ENCODE measurements at regions not wholly inside any gene's neighbourhood (a gene's known extent, or its start where the extent isn't known, plus 50 kb on each side); places are given as distances from the start of the nearest gene placed in this dataset.

GRCh38 chr4:31392923-31393322, 672.8 kb downstream of the PCDH7 start:
- TF ChIP-seq CTCF (IDR thresholded peaks at IDR 0.05; ENCODE audit: low read length) (no peak), EZH2 (IDR thresholded peaks at IDR 0.05; ENCODE audit: borderline replicate concordance, low read length) (no peak)

All from OCI-LY1 (cell line).